ENCODE measurements at regions not wholly inside any gene's neighbourhood (a gene's known extent, or its start where the extent isn't known, plus 50 kb on each side); places are given as distances from the start of the nearest gene placed in this dataset.
A peak's percentile ranks its signal among the peaks of the same experiment; 100 is the strongest.

DNA sequence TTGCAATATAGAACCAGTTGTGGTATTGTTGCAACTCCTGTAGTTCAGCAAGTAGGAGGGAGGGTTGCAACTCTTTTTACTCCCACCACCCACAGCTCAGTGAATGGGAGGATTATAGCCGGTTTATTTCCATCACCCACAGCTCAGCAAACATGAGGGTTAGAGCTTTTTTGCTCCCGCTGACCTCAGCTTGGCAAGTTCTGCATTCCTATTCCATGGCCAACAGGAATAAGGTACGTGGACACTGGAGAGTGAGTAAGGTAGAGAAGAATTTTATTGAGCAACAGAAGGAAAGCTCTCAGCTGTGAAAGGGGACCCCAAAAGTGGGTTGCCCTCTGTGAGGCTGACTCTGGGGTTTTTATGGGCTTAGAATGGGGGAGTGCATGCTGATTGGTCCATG, 167.1 kb upstream of the SMIM30 start:
- Histone ChIP-seq H3K27ac (ENCODE audit: insufficient read depth, low read length) (no peak overlapping the region), H3K56ac (ENCODE audit: extremely low read depth, insufficient read depth, low read length) (no peak overlapping the region), H3K4me3 (ENCODE audit: insufficient read depth, low read depth, low read length) (no peak overlapping the region), H3K36me3 (ENCODE audit: control insufficient read depth, insufficient read depth, low read length) (no peaks in the 10 kb centered on the region), H3K4ac (ENCODE audit: low read depth, low read length) (peak overlapping the region; percentile 64), H3K79me1 (ENCODE audit: low read depth in 1 of 2, low read length in 2 of 2) (no peaks in the 10 kb centered on the region), H2BK20ac (ENCODE audit: low read depth, low read length) (peak overlapping the region; percentile 58; the same call in 1 of the 2 replicates), H3K4me1 (ENCODE audit: control insufficient read depth, insufficient read depth, low read length) (peaks cover 1% of the 10 kb centered on the region; the same call in 1 of the 2 replicates), H3K4me2 (ENCODE audit: low read depth, low read length) (no peak overlapping the region), H2BK120ac (ENCODE audit: low read depth, low read length) (peak overlapping the region; percentile 58), H2BK5ac (ENCODE audit: low read depth, low read length, poor library complexity, severe bottlenecking) (no peak overlapping the region), H3K9ac (ENCODE audit: low read depth, low read length) (no peak overlapping the region), H4K91ac (ENCODE audit: insufficient read depth, low read depth, low read length) (peak overlapping the region; percentile 65; the same call in 1 of the 2 replicates), H3K18ac (ENCODE audit: low read depth, low read length) (no peak overlapping the region), H2AK5ac (ENCODE audit: low read depth, low read length) (no peak overlapping the region), H4K5ac (ENCODE audit: low read depth, low read length) (no peak overlapping the region; the same call in 1 of the 2 replicates), H3K23ac (ENCODE audit: low read depth, low read length) (no peak overlapping the region), H4K20me1 (ENCODE audit: insufficient read depth, low read length) (no peaks in the 10 kb centered on the region), H2BK15ac (ENCODE audit: low read depth, low read length) (0 out of 3 replicates have a peak overlapping the region, but pooled peaks have one; percentile 7), H2AFZ (replicated peaks; ENCODE audit: low read length, poor library complexity) (no peak overlapping the region), H3K9me1 (ENCODE audit: insufficient read depth, low read length) (no peaks in the 10 kb centered on the region), H3K14ac (replicated peaks; ENCODE audit: low read depth, low read length) (peak overlapping the region; percentile 37; the same call in 1 of the 2 replicates), H3K9me3 (ENCODE audit: control insufficient read depth, insufficient read depth, low read length) (no peaks in the 10 kb centered on the region), H4K8ac (ENCODE audit: low read depth in 2 of 2, low read length in 2 of 2) (peak overlapping the region in 1 of 2 experiments; percentile 74; a peak in 1 of 4 replicates), H3K27me3 (ENCODE audit: control insufficient read depth, insufficient read depth, low read length) (no peaks in the 10 kb centered on the region), H2AK9ac (replicated peaks; ENCODE audit: low read depth, low read length, poor library complexity) (peak overlapping the region; percentile 22)
- ATAC-seq (ENCODE audit: low read depth) (no peak), DNase-seq (peak; percentile 29)
- dilution Hi-C loops (cut with HindIII; ENCODE audit: low sequenced_read_pairs, unreplicated experiment) = no loop called here
- BruUV-seq (replicated peaks) = no TSS peak
- TF ChIP-seq RFX5 (IDR thresholded peaks at IDR 0.05; ENCODE audit: low read depth, low read length) (no peak), CEBPB (IDR thresholded peaks at IDR 0.05; ENCODE audit: low read depth, low read length) (peak; percentile 14; the same call in 1 of the 2 replicates)
- intact Hi-C loops (cut with micrococcal nuclease) = loop anchor here (10.0 kb wide), 2 partner anchors 351 to 419 kb away; a partner anchor contains a TSS
- no CpG with 5 or more reads among the region's 3 CpGs for WGBS, 2 experiments (ENCODE audit: extremely low coverage in 2 of 2, insufficient read length in 1 of 2)
- in situ Hi-C loops (cut with MboI; ENCODE audit: low sequenced_read_pairs) = loop anchor here (25.0 kb wide), 1 partner anchor 273 kb away; no protein-coding TSS in a partner anchor
- ChIA-PET POLR2A (ENCODE audit: unreplicated experiment) (no interaction called here), CTCF (interaction anchor here (1.2 kb wide), 1 partner anchor 126 kb away, joined by 6 read pairs; no protein-coding TSS in a partner anchor)

All from IMR-90 (cell line).